HG02610 (cell line): ENCODE measurements at regions not wholly inside any gene's neighbourhood (a gene's known extent, or its start where the extent isn't known, plus 50 kb on each side); places are given as distances from the start of the nearest gene placed in this dataset.
"Not testable (repeated sequence)": the region's sequence is repeated elsewhere in the genome, so short reads cannot be mapped to it uniquely, and the experiment has no call there.

Experiments used
- ATAC-seq: cut with Tn5 transposase; IDR thresholded peaks from one replicate; pipeline ENCODE4 v1.9.1; 2021; ENCODE audit warnings: mild to moderate bottlenecking, moderate library complexity; ENCODE audit not compliant: unreplicated experiment

DNA sequence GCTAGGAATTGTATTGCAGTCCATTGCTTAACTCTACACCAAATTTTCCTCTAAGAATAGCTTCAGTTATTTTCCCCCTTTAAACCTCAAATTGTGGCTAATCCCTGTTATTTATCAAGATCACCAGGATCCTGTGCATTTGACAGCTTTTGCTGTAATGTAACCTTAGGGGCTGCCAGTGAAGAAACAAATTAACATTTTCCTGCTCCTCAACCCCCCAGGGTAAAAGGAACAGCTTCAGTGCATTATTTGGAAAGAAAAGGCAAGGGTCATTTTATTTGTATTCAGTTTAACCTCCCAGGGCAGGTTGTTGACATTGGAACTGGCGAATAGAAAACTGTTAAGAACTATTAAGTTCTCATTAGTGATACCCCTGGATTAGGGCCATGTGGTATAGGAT is 57.0 kb downstream of the PCDH20 start:
- no peak for ATAC-seq

DNA sequence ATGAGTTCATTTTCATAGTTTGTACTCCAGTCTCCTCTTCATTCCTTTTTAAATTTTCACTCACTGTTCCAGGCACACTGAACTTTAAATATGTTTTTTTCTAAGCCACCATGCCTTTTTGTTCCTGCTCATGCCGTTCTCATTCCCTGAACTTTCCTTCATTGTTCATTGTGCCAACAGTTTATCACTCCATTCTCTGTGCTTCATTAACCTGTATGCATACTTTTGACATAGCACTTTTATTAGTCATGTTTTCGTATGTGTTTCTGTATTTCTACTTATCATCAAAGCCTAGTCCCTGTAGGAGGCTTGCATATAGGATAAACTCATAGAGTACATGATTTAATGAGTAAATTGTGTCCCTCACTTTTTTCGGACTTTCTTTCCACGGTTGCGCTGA is 65.3 kb downstream of the PCDH20 start:
- no peak for ATAC-seq

DNA sequence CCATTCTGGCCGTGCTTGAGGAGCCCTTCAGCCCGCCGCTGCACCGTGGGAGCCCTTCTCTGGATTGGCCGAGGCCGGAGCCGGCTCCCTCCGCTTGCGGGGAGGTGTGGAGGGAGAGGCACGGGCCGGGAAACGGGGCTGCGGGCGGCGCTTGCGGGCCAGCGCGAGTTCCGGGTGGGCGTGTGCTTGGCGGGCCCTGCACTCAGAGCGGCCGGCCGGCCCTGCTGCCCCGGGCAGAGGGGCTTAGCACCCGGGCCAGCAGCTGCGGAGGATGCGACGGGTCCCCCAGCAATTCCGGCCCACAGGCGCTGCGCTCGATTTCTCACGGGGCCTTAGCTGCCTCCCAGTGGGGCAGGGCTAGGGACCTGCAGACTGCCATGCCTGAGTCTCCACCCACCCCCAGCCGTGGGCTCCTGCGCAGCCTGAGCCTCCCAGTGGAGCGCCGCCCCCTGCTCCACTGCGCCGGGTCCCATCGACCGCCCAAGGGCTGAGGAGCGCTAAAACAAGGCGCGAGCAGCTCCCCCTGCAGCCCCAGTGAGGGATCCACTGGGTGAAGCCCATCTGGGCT is 76.5 kb downstream of the PCDH20 start:
- no peak for ATAC-seq

DNA sequence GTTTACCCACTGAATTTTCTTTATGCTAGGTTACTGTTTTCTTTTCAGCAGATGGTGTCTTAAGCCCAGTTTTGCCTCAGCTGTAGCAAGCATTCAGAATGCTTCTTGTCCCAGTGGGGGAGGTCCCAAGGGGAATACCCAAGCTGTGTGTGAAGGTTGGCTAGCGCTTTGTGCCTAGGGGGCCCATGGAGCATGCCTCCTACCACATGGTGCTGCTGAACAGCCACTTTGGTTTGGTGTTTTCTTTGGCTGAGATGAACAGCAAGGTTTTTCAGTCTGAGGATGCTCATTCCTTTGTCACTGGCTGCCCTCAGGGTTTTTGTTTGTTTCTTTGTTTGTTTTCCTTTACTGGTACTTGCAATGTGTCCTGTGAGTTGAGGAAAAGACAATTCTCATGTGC is 99.0 kb downstream of the PCDH20 start:
- ATAC-seq, result no peak

- ATAC-seq, result no peak
Observed at GRCh38 chr13:61294467-61295191, 121.0 kb downstream of the PCDH20 start.

DNA sequence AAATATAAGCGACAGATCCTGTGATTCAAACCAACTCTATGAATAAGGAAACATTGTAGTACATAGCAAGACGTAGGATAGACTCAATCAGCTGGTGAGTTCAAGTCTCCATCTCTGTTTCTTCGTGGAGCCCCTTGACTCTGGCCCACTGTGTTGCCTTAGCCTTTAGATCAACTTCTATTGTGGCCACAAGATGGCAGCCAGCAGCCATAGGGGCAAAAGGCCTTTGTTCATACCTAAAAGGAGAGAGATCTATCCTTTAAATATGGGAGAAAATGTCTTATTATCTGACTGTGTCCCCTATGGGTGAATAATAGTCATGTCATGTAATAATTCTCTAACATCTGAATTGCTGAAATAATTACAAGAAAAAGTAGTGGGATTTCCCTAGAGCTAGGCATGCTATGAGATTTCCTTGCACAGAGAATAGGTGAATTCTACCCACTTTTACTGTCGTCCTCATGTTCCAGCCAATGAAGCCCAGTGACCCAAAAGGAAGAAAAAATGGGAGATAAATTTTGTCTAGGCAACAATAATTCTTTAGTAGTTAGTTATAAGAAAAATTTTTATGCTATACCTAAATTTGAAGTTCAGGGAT is 129.4 kb downstream of the PCDH20 start:
- ATAC-seq, result no peak

GRCh38 chr13:61277586-61278276 is 137.9 kb downstream of the PCDH20 start:
- ATAC-seq, result no peak

DNA sequence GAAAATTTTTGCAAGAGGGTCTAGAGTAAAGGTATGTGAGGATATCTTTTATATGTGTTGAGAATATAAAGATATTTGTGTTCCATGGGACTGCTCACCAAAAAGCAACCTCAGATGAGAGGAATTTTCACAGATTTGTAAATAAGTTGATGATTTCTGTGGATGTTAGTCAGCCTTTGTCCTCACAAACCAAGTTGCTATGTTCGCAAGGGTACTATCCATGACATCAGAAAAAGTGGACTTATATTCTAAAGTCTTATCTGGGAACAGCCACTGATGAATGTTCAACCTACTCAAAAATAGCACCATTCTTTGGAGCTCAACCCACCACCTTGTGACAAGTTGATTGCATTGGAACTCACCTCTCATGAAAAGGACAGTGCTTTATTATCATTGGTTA is 138.6 kb downstream of the PCDH20 start:
- ATAC-seq, result no peak

GRCh38 chr13:61276401-61276800 is 139.2 kb downstream of the PCDH20 start:
- no peak for ATAC-seq

DNA sequence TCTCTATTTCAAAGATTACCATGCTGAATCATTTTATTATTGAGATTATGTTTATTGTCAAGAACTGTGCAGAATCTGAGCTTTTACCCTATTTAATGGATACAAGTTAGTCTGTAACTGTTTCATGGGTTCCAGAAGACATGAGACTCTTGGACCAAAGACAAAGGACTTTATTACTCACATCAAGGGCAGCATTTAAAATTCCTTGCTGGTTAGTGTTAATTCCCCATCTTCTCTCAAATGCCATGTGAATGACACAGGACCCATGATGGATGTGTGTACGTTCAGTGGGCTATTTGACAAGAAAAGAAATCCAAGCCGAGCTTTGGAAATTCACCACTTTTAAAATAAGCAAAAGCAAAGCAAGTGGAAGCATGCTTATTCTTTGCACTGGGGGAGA is 139.9 kb downstream of the PCDH20 start:
- no peak for ATAC-seq

- ATAC-seq, result no peak
Observed at GRCh38 chr13:61275251-61275650, 140.4 kb downstream of the PCDH20 start.

- not testable (repeated sequence) for ATAC-seq
Observed at GRCh38 chr13:61266896-61267295, 148.8 kb downstream of the PCDH20 start.

- ATAC-seq, result no peak
Observed at GRCh38 chr13:61261746-61262472, 153.7 kb downstream of the PCDH20 start.

DNA sequence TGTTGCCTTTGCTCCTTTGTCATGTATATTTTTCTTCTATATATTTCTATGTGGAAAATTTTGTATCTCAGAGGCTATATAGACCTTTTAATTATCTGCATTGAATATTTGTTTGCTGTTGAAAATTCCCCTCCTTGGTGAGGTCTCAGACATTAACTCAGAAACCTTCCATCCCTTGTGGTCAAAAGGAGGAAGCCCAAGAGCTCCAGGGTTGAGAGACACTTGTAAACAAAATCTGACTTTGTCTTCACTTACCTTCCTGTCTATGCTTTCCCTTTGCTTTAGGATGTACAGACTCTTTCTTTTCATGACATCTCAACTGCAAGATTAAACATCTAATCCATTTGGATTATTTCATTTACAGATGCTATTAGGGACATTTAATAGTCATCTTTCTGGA is 157.5 kb downstream of the PCDH20 start:
- peak; percentile 66 for ATAC-seq

GRCh38 chr13:61255040-61255796 is 160.4 kb downstream of the PCDH20 start:
- ATAC-seq, result no peak

- ATAC-seq, result peak; percentile 82
Observed at GRCh38 chr13:61253105-61253877, 162.4 kb downstream of the PCDH20 start.

- ATAC-seq, result no peak
Observed at GRCh38 chr13:61252213-61252612, 163.4 kb downstream of the PCDH20 start.

DNA sequence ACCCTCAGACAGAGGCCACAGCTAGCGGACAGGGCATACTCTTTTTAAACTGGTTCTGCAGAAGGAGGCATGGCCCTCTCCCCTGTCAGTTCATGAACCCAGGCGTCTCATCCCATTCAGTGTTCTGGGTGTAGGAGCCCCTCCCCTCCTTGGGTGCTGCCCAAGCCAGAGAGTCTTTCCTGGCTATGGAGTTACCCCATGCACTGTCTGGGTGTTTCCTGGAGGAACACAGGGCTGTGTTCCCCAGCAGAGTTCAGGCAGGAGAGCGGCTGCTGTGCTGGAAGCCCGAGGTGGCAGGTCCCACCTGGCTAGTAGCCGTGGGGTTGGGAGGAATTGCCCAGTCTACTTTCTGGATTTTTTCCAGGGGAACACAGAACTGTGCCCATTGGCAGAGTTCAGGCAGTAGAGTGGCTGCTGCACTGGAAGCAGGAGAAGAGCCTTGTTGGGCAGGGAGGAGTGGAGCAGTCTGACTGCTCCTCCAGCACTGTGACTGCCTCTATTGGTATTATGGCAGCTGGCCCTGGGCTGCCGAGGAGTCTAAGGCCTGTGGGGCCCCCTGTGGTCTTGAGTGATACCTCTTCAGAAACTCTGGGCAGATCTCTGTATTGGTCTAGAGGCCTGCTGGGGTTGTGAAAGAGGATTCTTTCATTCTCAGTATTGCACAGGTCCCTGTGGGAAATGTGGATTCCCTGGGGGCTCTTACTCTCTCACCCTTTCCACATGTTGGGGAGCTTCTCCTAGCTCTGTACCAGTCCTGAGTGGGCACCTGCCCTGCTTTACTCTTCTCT is 168.3 kb downstream of the PCDH20 start:
- peak; percentile 99 for ATAC-seq

- no peak for ATAC-seq
Observed at GRCh38 chr13:61246351-61246750, 169.3 kb downstream of the PCDH20 start.
